CD4-positive, alpha-beta memory T cell (primary cell): ENCODE measurements at regions not wholly inside any gene's neighbourhood (a gene's known extent, or its start where the extent isn't known, plus 50 kb on each side); places are given as distances from the start of the nearest gene placed in this dataset.

Source experiments
- CTCF ChIA-PET: fragments of 350-600 bp; sonication (Branson Sonifier 250); formaldehyde crosslinking; loops from one replicate; lab custom pipeline; 2021; ENCODE audit warnings: inconsistent platforms; ENCODE audit not compliant: partially characterized antibody; lab: Charles Lee
- POLR2A ChIA-PET: fragments of 350-600 bp; sonication (Branson Sonifier 250); formaldehyde crosslinking; loops from one replicate; lab custom pipeline; 2021; ENCODE audit not compliant: partially characterized antibody; lab: Charles Lee
- DNase-seq, 5 donors: peaks; one replicate each; pipeline versions ENCODE4 v3.0.0 to v3.0.0-alpha.2; 2020 to 2022; ENCODE audit warnings: mixed read lengths in 1 of 5
- H3K27ac ChIP-seq: one replicate; pipeline ENCODE4 v1.7.0; 2013; ENCODE audit warnings: low read depth, low read length
- H3K27me3 ChIP-seq: 2 replicates; pipeline ENCODE4 v1.7.0; 2013; ENCODE audit warnings: mild to moderate bottlenecking, low read length, moderate library complexity; ENCODE audit not compliant: insufficient read depth
- H3K36me3 ChIP-seq: 2 replicates; pipeline ENCODE4 v1.7.0; 2013; ENCODE audit warnings: mild to moderate bottlenecking, low read length, moderate library complexity; ENCODE audit not compliant: insufficient read depth
- H3K4me1 ChIP-seq: 2 replicates; pipeline ENCODE4 v1.7.0; 2013; ENCODE audit warnings: mild to moderate bottlenecking, low read length, moderate library complexity; ENCODE audit not compliant: insufficient read depth
- H3K4me3 ChIP-seq, 2 donors: one replicate each; pipeline ENCODE4 v1.7.0; 2013; ENCODE audit warnings: low read length in 2 of 2, mild to moderate bottlenecking in 1 of 2
- H3K9me3 ChIP-seq, 2 donors: one replicate each; pipeline ENCODE4 v1.7.0; 2013; ENCODE audit warnings: low read length in 2 of 2, control low read depth in 1 of 2; ENCODE audit not compliant: control insufficient read depth in 1 of 2
- H3K27ac Mint-ChIP-seq, 7 donors: one replicate each; pipeline ENCODE4 v1.8.0; 2020 to 2021; ENCODE audit warnings: mixed read lengths in 7 of 7, mild to moderate bottlenecking in 6 of 7, inconsistent platforms in 3 of 7, moderate library complexity in 3 of 7
- H3K27me3 Mint-ChIP-seq, 2 donors: one replicate each; pipeline ENCODE4 v1.8.0; 2020 to 2021; ENCODE audit warnings: mixed read lengths in 2 of 2
- H3K36me3 Mint-ChIP-seq, 2 donors: one replicate each; pipeline ENCODE4 v1.8.0; 2020 to 2021; ENCODE audit warnings: mixed read lengths in 2 of 2, inconsistent platforms in 1 of 2, mild to moderate bottlenecking in 1 of 2
- H3K4me1 Mint-ChIP-seq, 4 donors: one replicate each; pipeline ENCODE4 v1.8.0; 2020 to 2021; ENCODE audit warnings: mixed read lengths in 4 of 4, mild to moderate bottlenecking in 1 of 4
- H3K4me3 Mint-ChIP-seq, 8 donors: one replicate each; pipeline ENCODE4 v1.8.0; 2020 to 2021; ENCODE audit warnings: mixed read lengths in 8 of 8, mild to moderate bottlenecking in 7 of 8, moderate library complexity in 6 of 8, inconsistent platforms in 3 of 8
- H3K9me3 Mint-ChIP-seq, 8 donors: one replicate each; pipeline ENCODE4 v1.8.0; 2020 to 2021; ENCODE audit warnings: mixed read lengths in 8 of 8, mild to moderate bottlenecking in 5 of 8, inconsistent platforms in 3 of 8, moderate library complexity in 1 of 8
- intact Hi-C: fragments of 100-400 bp; cut with micrococcal nuclease; formaldehyde crosslinking; loops from one replicate; pipeline ENCODE4 v1.15.1; 2023

GRCh38 chr11:23090659-23091058, 230.4 kb upstream of the CCDC179 start:
- no peak overlapping the region for H3K27ac Mint-ChIP-seq
- intact Hi-C loops: no loop called here
- Histone ChIP-seq H3K4me1 (no peaks in the 10 kb centered on the region), H3K9me3 (no peaks in the 10 kb centered on the region), H3K27ac (no peak overlapping the region), H3K27me3 (no peaks in the 10 kb centered on the region), H3K36me3 (no peaks in the 10 kb centered on the region), H3K4me3 (no peak overlapping the region)
- no peak for DNase-seq
- no peaks in the 10 kb centered on the region for H3K4me1 Mint-ChIP-seq
- H3K4me3 Mint-ChIP-seq: no peak overlapping the region
- POLR2A ChIA-PET: no interaction called here
- H3K36me3 Mint-ChIP-seq: no peaks in the 10 kb centered on the region
- peaks cover 0 to 25% (median 7%) of the 10 kb centered on the region in 8 donors for H3K9me3 Mint-ChIP-seq
- CTCF ChIA-PET: no interaction called here
- no peaks in the 10 kb centered on the region for H3K27me3 Mint-ChIP-seq

DNA sequence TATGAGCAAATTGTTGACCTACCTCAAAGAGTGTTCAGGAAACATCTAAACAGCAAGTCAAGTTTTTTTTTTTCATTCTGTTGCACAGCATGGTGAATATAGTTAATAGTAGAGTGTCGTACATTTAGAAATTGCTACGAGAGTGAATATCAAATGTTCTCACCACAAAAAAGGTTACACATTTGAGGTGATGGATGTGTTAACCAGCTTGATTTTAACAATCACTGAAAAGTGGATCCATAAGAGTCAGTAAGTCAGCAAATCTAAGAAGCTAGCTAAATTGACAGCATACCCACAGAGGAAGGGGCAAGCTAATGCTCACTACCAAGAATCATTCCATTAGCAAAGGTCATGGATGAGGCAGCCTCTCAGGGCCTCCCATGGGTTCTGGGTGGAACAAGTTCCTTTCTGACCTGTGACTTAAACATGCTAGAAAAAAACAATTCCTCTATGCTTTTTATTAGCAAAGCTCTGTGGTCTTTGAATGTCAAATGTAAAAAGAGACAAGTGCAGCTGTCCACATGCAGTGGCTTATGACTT, 235.4 kb upstream of the CCDC179 start:
- Histone ChIP-seq H3K27me3 (no peaks in the 10 kb centered on the region), H3K27ac (no peak overlapping the region), H3K9me3 (no peaks in the 10 kb centered on the region), H3K4me3 (no peak overlapping the region), H3K4me1 (no peaks in the 10 kb centered on the region), H3K36me3 (no peaks in the 10 kb centered on the region)
- no peak overlapping the region for H3K4me3 Mint-ChIP-seq
- H3K4me1 Mint-ChIP-seq: no peaks in the 10 kb centered on the region
- H3K9me3 Mint-ChIP-seq: peaks cover 3 to 28% (median 10%) of the 10 kb centered on the region in 8 donors
- DNase-seq: no peak
- CTCF ChIA-PET: no interaction called here
- intact Hi-C loops: no loop called here
- H3K36me3 Mint-ChIP-seq: peaks cover 0 to 2% of the 10 kb centered on the region in 2 donors
- POLR2A ChIA-PET: no interaction called here
- no peak overlapping the region for H3K27ac Mint-ChIP-seq
- no peaks in the 10 kb centered on the region for H3K27me3 Mint-ChIP-seq

- Histone ChIP-seq H3K27ac (no peak overlapping the region), H3K36me3 (no peaks in the 10 kb centered on the region), H3K27me3 (no peaks in the 10 kb centered on the region), H3K4me3 (no peak overlapping the region), H3K4me1 (no peaks in the 10 kb centered on the region), H3K9me3 (no peaks in the 10 kb centered on the region)
- Mint-ChIP-seq H3K4me1 (no peaks in the 10 kb centered on the region), H3K36me3 (peaks cover 0 to 3% of the 10 kb centered on the region in 2 donors), H3K27ac (no peak overlapping the region), H3K9me3 (peaks cover 3 to 28% (median 13%) of the 10 kb centered on the region in 8 donors), H3K27me3 (no peaks in the 10 kb centered on the region), H3K4me3 (no peak overlapping the region)
- ChIA-PET CTCF (interaction anchor here (0.7 kb wide), 1 partner anchor 12 kb away, joined by 3 read pairs; no protein-coding TSS in a partner anchor), POLR2A (no interaction called here)
- DNase-seq: no peak
- intact Hi-C loops: no loop called here
These were observed 237.6 kb upstream of the CCDC179 start for GRCh38 chr11:23097891-23098290.

- Histone ChIP-seq H3K27me3 (no peaks in the 10 kb centered on the region), H3K4me3 (no peak overlapping the region), H3K27ac (no peak overlapping the region), H3K4me1 (no peaks in the 10 kb centered on the region), H3K9me3 (no peaks in the 10 kb centered on the region), H3K36me3 (no peaks in the 10 kb centered on the region)
- ChIA-PET CTCF (no interaction called here), POLR2A (no interaction called here)
- H3K4me1 Mint-ChIP-seq: no peaks in the 10 kb centered on the region
- intact Hi-C loops: no loop called here
- peaks cover 0 to 3% of the 10 kb centered on the region in 2 donors for H3K36me3 Mint-ChIP-seq
- H3K27me3 Mint-ChIP-seq: no peaks in the 10 kb centered on the region
- no peak overlapping the region for H3K4me3 Mint-ChIP-seq
- H3K27ac Mint-ChIP-seq: no peak overlapping the region
- H3K9me3 Mint-ChIP-seq: peaks cover 3 to 33% (median 17%) of the 10 kb centered on the region in 8 donors
- DNase-seq: no peak
These were observed 239.0 kb upstream of the CCDC179 start for GRCh38 chr11:23099256-23099655.

GRCh38 chr11:23100726-23101125, 240.5 kb upstream of the CCDC179 start:
- no peak for DNase-seq
- no peaks in the 10 kb centered on the region for H3K4me1 Mint-ChIP-seq
- peaks cover 0 to 3% of the 10 kb centered on the region in 2 donors for H3K36me3 Mint-ChIP-seq
- Histone ChIP-seq H3K4me3 (no peak overlapping the region), H3K27ac (no peak overlapping the region), H3K36me3 (no peaks in the 10 kb centered on the region), H3K4me1 (no peaks in the 10 kb centered on the region), H3K9me3 (no peaks in the 10 kb centered on the region), H3K27me3 (no peaks in the 10 kb centered on the region)
- no peak overlapping the region for H3K27ac Mint-ChIP-seq
- intact Hi-C loops: no loop called here
- H3K4me3 Mint-ChIP-seq: no peak overlapping the region
- no peaks in the 10 kb centered on the region for H3K27me3 Mint-ChIP-seq
- ChIA-PET POLR2A (no interaction called here), CTCF (no interaction called here)
- peaks cover 3 to 32% (median 18%) of the 10 kb centered on the region in 8 donors for H3K9me3 Mint-ChIP-seq

DNA sequence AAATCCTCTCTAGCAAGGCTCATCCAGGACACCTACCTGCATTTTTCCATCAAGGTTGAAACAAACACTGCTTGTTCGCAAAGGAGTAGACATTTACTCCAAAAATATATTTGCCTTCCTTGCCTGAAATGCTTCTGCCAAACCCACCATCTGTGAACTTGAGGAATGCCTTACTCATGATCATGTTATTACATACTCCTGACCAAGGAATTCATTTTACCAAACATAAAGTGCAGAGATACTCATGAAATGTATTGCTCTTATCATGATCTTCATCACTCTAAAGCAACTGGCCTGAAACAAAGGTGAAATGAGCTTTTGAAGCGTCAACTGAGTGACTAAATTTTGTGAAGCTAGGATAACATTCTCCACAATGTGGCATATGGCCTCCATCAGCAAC, 243.1 kb upstream of the CCDC179 start:
- peaks cover 0 to 30% (median 21%) of the 10 kb centered on the region in 8 donors for H3K9me3 Mint-ChIP-seq
- Histone ChIP-seq H3K4me1 (no peaks in the 10 kb centered on the region), H3K4me3 (no peak overlapping the region), H3K27me3 (no peaks in the 10 kb centered on the region), H3K9me3 (no peaks in the 10 kb centered on the region), H3K36me3 (no peaks in the 10 kb centered on the region), H3K27ac (no peak overlapping the region)
- H3K36me3 Mint-ChIP-seq: peaks cover 0 to 2% of the 10 kb centered on the region in 2 donors
- H3K4me3 Mint-ChIP-seq: no peak overlapping the region
- H3K27ac Mint-ChIP-seq: no peak overlapping the region
- POLR2A ChIA-PET: no interaction called here
- no peaks in the 10 kb centered on the region for H3K4me1 Mint-ChIP-seq
- intact Hi-C loops: no loop called here
- no peaks in the 10 kb centered on the region for H3K27me3 Mint-ChIP-seq
- DNase-seq: no peak
- CTCF ChIA-PET: no interaction called here

GRCh38 chr11:23111527-23111926, 251.3 kb upstream of the CCDC179 start:
- peaks cover 0 to 45% (median 9%) of the 10 kb centered on the region in 8 donors for H3K9me3 Mint-ChIP-seq
- H3K36me3 Mint-ChIP-seq: no peaks in the 10 kb centered on the region
- Histone ChIP-seq H3K9me3 (no peaks in the 10 kb centered on the region), H3K4me1 (no peaks in the 10 kb centered on the region), H3K27me3 (no peaks in the 10 kb centered on the region), H3K4me3 (no peak overlapping the region), H3K27ac (no peak overlapping the region), H3K36me3 (no peaks in the 10 kb centered on the region)
- intact Hi-C loops: no loop called here
- CTCF ChIA-PET: no interaction called here
- no peak for DNase-seq
- H3K4me1 Mint-ChIP-seq: no peaks in the 10 kb centered on the region
- H3K27me3 Mint-ChIP-seq: no peaks in the 10 kb centered on the region
- no peak overlapping the region for H3K27ac Mint-ChIP-seq
- POLR2A ChIA-PET: no interaction called here
- H3K4me3 Mint-ChIP-seq: no peak overlapping the region

DNA sequence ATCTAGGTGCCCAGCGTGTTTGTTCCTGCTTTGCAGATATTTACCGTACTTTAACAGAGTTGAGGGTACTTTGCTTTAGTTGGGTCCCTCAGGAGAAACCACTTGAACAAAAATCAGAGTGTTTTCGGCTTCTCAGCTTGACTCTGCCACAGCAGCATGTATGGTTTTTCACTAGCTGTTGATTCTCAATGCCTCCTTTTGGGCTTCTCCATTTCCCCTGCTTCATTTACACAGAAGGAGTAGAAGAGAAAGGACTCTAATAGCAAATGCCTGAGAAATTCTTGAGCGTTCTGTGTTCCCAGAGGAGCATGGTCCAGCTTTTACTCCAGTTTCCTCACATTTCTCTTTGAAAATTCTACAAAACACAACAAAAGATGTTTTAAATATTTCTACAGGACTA, 252.1 kb upstream of the CCDC179 start:
- CTCF ChIA-PET: no interaction called here
- no peaks in the 10 kb centered on the region for H3K27me3 Mint-ChIP-seq
- DNase-seq: no peak
- H3K9me3 Mint-ChIP-seq: peaks cover 0 to 47% (median 14%) of the 10 kb centered on the region in 8 donors
- H3K36me3 ChIP-seq: no peaks in the 10 kb centered on the region
- H3K4me3 ChIP-seq: no peak overlapping the region
- peaks cover 0 to 3% of the 10 kb centered on the region in 2 donors for H3K36me3 Mint-ChIP-seq
- H3K27ac ChIP-seq: no peak overlapping the region
- no peak overlapping the region for H3K27ac Mint-ChIP-seq
- no peaks in the 10 kb centered on the region for H3K27me3 ChIP-seq
- no peaks in the 10 kb centered on the region for H3K4me1 ChIP-seq
- no peak overlapping the region for H3K4me3 Mint-ChIP-seq
- H3K9me3 ChIP-seq: no peaks in the 10 kb centered on the region
- intact Hi-C loops: no loop called here
- POLR2A ChIA-PET: no interaction called here
- no peaks in the 10 kb centered on the region for H3K4me1 Mint-ChIP-seq
